ENCODE measurements at regions not wholly inside any gene's neighbourhood (a gene's known extent, or its start where the extent isn't known, plus 50 kb on each side); places are given as distances from the start of the nearest gene placed in this dataset.

GRCh38 chr5:135229122-135229521 is 169.9 kb downstream of the MACROH2A1 start:
- CTCF ChIA-PET, result interaction anchor here (1.1 kb wide), 1 partner anchor 38 kb away, joined by 4 read pairs; no protein-coding TSS in a partner anchor
- no peaks in the 10 kb centered on the region for H3K79me2 ChIP-seq (ENCODE audit: control insufficient read depth, insufficient read depth, low read length)
- dilution Hi-C loops (cut with MboI; ENCODE audit: extremely low pct_ligation_motif_present, low sequenced_read_pairs), result no loop called here
- no peaks in the 10 kb centered on the region for H3K9me1 ChIP-seq (replicated peaks; ENCODE audit: control insufficient read depth, extremely low read depth, insufficient read depth, low read length)
- BruUV-seq (replicated peaks), result no TSS peak
- H3K27ac ChIP-seq (ENCODE audit: insufficient read depth, low read depth, low read length), result no peak overlapping the region
- H3K4me3 ChIP-seq (replicated peaks in 1 of 3; ENCODE audit: insufficient read depth in 1 of 3, low read depth in 1 of 3, low read length in 3 of 3), result no peak overlapping the region
- intact Hi-C loops (cut with micrococcal nuclease), result no loop called here
- H3K9me3 ChIP-seq (replicated peaks; ENCODE audit: control insufficient read depth, insufficient read depth, low read length), result no peaks in the 10 kb centered on the region
- no peak overlapping the region for H3K9ac ChIP-seq (replicated peaks; ENCODE audit: extremely low read depth, insufficient read depth, low read length)
- FAIRE-seq (no peak), DNase-seq (ENCODE audit: low read depth, low spot score) (no peak)
- no peaks in the 10 kb centered on the region for H3K36me3 ChIP-seq (ENCODE audit: control insufficient read depth in 2 of 2, extremely low read depth in 1 of 2, insufficient read depth in 2 of 2, low read length in 2 of 2)
- TF ChIP-seq GATA2 (IDR thresholded peaks at IDR 0.05; ENCODE audit: insufficient read depth, insufficient read length, low read depth, low read length) (no peak), POLR2AphosphoS5 (IDR thresholded peaks at IDR 0.05; ENCODE audit: insufficient read depth, low read depth, low read length) (no peak), MYC (IDR thresholded peaks at IDR 0.05; ENCODE audit: low read depth, low read length) (no peak), POLR2A (IDR thresholded peaks at IDR 0.05; ENCODE audit: low read depth, low read length) (no peak), EZH2 (IDR thresholded peaks at IDR 0.05; ENCODE audit: borderline replicate concordance, low read depth, low read length, severe bottlenecking) (no peak)
- H2AFZ ChIP-seq (ENCODE audit: low read depth, low read length), result no peak overlapping the region
- H3K27me3 ChIP-seq (ENCODE audit: control insufficient read depth in 2 of 2, insufficient read depth in 2 of 2, low read length in 2 of 2), result peaks cover 2 to 4% of the 10 kb centered on the region in 2 experiments
- no peak overlapping the region for H3K4me2 ChIP-seq (ENCODE audit: insufficient read depth, low read length)
- POLR2A ChIA-PET, result no interaction called here
- no peaks in the 10 kb centered on the region for H4K20me1 ChIP-seq (replicated peaks; ENCODE audit: control insufficient read depth, extremely low read depth, insufficient read depth, low read length)
- H3K4me1 ChIP-seq (ENCODE audit: control insufficient read depth, extremely low read depth, insufficient read depth, low read length), result no peaks in the 10 kb centered on the region

- Histone ChIP-seq H3K4me3 (replicated peaks in 1 of 3; ENCODE audit: insufficient read depth in 1 of 3, low read depth in 1 of 3, low read length in 3 of 3) (no peak overlapping the region), H3K9ac (replicated peaks; ENCODE audit: extremely low read depth, insufficient read depth, low read length) (no peak overlapping the region), H3K4me1 (ENCODE audit: control insufficient read depth, extremely low read depth, insufficient read depth, low read length) (no peaks in the 10 kb centered on the region), H3K27ac (ENCODE audit: insufficient read depth, low read depth, low read length) (no peak overlapping the region), H3K27me3 (ENCODE audit: control insufficient read depth in 2 of 2, insufficient read depth in 2 of 2, low read length in 2 of 2) (peaks cover 2 to 4% of the 10 kb centered on the region in 2 experiments), H3K9me1 (replicated peaks; ENCODE audit: control insufficient read depth, extremely low read depth, insufficient read depth, low read length) (no peaks in the 10 kb centered on the region), H2AFZ (ENCODE audit: low read depth, low read length) (no peak overlapping the region), H3K36me3 (ENCODE audit: control insufficient read depth in 2 of 2, extremely low read depth in 1 of 2, insufficient read depth in 2 of 2, low read length in 2 of 2) (no peaks in the 10 kb centered on the region), H3K4me2 (ENCODE audit: insufficient read depth, low read length) (no peak overlapping the region), H3K79me2 (ENCODE audit: control insufficient read depth, insufficient read depth, low read length) (no peaks in the 10 kb centered on the region), H4K20me1 (replicated peaks; ENCODE audit: control insufficient read depth, extremely low read depth, insufficient read depth, low read length) (no peaks in the 10 kb centered on the region), H3K9me3 (replicated peaks; ENCODE audit: control insufficient read depth, insufficient read depth, low read length) (no peaks in the 10 kb centered on the region)
- no peak for TF ChIP-seq MYC (IDR thresholded peaks at IDR 0.05; ENCODE audit: low read depth, low read length)
- TF ChIP-seq CTCF (IDR thresholded peaks at IDR 0.05; ENCODE audit: extremely low read depth in 1 of 2, insufficient read depth in 1 of 2, low read depth in 1 of 2, low read length in 2 of 2), result no peak
- no peak for TF ChIP-seq FOS (IDR thresholded peaks at IDR 0.05; ENCODE audit: borderline replicate concordance, insufficient read depth, low read length)
- no peak for TF ChIP-seq POLR2AphosphoS5 (IDR thresholded peaks at IDR 0.05; ENCODE audit: insufficient read depth, low read depth, low read length)
- TF ChIP-seq EZH2 (IDR thresholded peaks at IDR 0.05; ENCODE audit: borderline replicate concordance, low read depth, low read length, severe bottlenecking), result no peak
- dilution Hi-C loops (cut with MboI; ENCODE audit: extremely low pct_ligation_motif_present, low sequenced_read_pairs) (no loop called here), intact Hi-C loops (cut with micrococcal nuclease) (no loop called here)
- no peak for DNase-seq (ENCODE audit: low read depth, low spot score)
- ChIA-PET POLR2A (no interaction called here), CTCF (interaction anchor here (1.0 to 1.6 kb wide), 2 partner anchors 10 to 19 kb away, joined by 3 to 5 read pairs; no protein-coding TSS in a partner anchor)
- no TSS peak for BruUV-seq (replicated peaks)
- no peak for FAIRE-seq
Observed at GRCh38 chr5:135228222-135228621, 170.8 kb downstream of the MACROH2A1 start.
